B cell (primary cell): ENCODE measurements at regions not wholly inside any gene's neighbourhood (a gene's known extent, or its start where the extent isn't known, plus 50 kb on each side); places are given as distances from the start of the nearest gene placed in this dataset.

Experiments used
- ATAC-seq: fragments of 200-7000 bp; cut with Tn5 transposase; one replicate; pipeline ENCODE4 v1.10.0; 2021; ENCODE audit warnings: low read depth, mild to moderate bottlenecking, moderate number of reproducible peaks, moderate library complexity
- CTCF ChIA-PET: fragments of 350-600 bp; sonication (Branson Sonifier 250); formaldehyde crosslinking; loops from one replicate; lab custom pipeline; 2021; ENCODE audit warnings: antibody characterized with exemption, inconsistent platforms; lab: Charles Lee
- POLR2A ChIA-PET: fragments of 350-600 bp; sonication (Branson Sonifier 250); formaldehyde crosslinking; loops from one replicate; lab custom pipeline; 2021; ENCODE audit warnings: antibody characterized with exemption; lab: Charles Lee
- DNase-seq: peaks from one replicate; pipeline ENCODE4 v3.0.0; 2013
- H2AFZ ChIP-seq: 2 replicates; pipeline ENCODE4 v1.6.1; 2012; ENCODE audit warnings: mild to moderate bottlenecking, low read depth, low read length; ENCODE audit not compliant: insufficient read depth, poor library complexity, severe bottlenecking
- H3K27ac ChIP-seq, 2 donors: 1 replicate in 1 of 2; 2 replicates in 1 of 2; pipeline ENCODE4 v1.5.1; 2012 to 2013; ENCODE audit warnings: low read length in 2 of 2, mild to moderate bottlenecking in 2 of 2, moderate library complexity in 1 of 2
- H3K27me3 ChIP-seq, 4 experiments: fragments of 200-600 bp in 1 of 4; sonication (generic) in 1 of 4; replicated peaks in 1 of 4; 1 replicate in 2 of 4; 2 replicates in 2 of 4; pipeline versions ENCODE4 v1.6.1 to v1.7.0; 2013 to 2016; ENCODE audit warnings: low read length in 3 of 4, mild to moderate bottlenecking in 2 of 4, mixed read lengths in 1 of 4, moderate library complexity in 1 of 4; ENCODE audit not compliant: insufficient read depth in 4 of 4, control insufficient read depth in 3 of 4; ENCODE audit errors: control extremely low read depth in 1 of 4
- H3K36me3 ChIP-seq, 2 experiments: replicated peaks in 1 of 2; 1 replicate in 1 of 2; 2 replicates in 1 of 2; pipeline versions ENCODE4 v1.6.1 to v1.7.1; 2013; ENCODE audit warnings: low read length in 1 of 2; ENCODE audit not compliant: insufficient read depth in 2 of 2, control insufficient read depth in 1 of 2; ENCODE audit errors: control extremely low read depth in 1 of 2, extremely low read depth in 1 of 2
- H3K4me1 ChIP-seq, 2 donors: fragments of 200-600 bp in 1 of 2; sonication (generic) in 1 of 2; 1 replicate in 1 of 2; 2 replicates in 1 of 2; pipeline versions ENCODE4 v1.5.1 to v1.6.1; 2013 to 2017; ENCODE audit warnings: low read length in 2 of 2; ENCODE audit not compliant: control insufficient read depth in 2 of 2, insufficient read depth in 2 of 2
- H3K4me2 ChIP-seq: replicated peaks from 2 replicates; pipeline ENCODE3; 2012; ENCODE audit warnings: mild to moderate bottlenecking, low read depth, low read length; ENCODE audit not compliant: poor library complexity, severe bottlenecking
- H3K4me3 ChIP-seq, 5 experiments: fragments of 200-600 bp in 1 of 5; sonication (generic) in 1 of 5; 1 replicate in 3 of 5; 2 replicates in 2 of 5; pipeline versions ENCODE4 v1.5.1 to v1.7.0; 2011 to 2016; ENCODE audit warnings: low read length in 4 of 5, mild to moderate bottlenecking in 4 of 5, low read depth in 2 of 5, control low read depth in 1 of 5, moderate library complexity in 1 of 5; ENCODE audit not compliant: insufficient read depth in 1 of 5; ENCODE audit errors: control extremely low read depth in 1 of 5, extremely low read depth in 1 of 5
- H3K79me2 ChIP-seq: fragments of 200-600 bp; sonication (generic); one replicate; pipeline ENCODE4 v1.6.0; 2016; ENCODE audit warnings: low read length; ENCODE audit not compliant: control insufficient read depth, insufficient read depth
- H3K9ac ChIP-seq: fragments of 200-600 bp; sonication (generic); 2 replicates; pipeline ENCODE4 v1.6.1; 2017; ENCODE audit warnings: mild to moderate bottlenecking, low read length, moderate library complexity
- H3K9me3 ChIP-seq, 3 donors: one replicate each; pipeline versions ENCODE4 v1.6.1 to v1.7.1; 2013; ENCODE audit warnings: low read length in 2 of 3; ENCODE audit not compliant: control insufficient read depth in 2 of 3, insufficient read depth in 1 of 3; ENCODE audit errors: control extremely low read depth in 1 of 3
- H4K20me1 ChIP-seq: 2 replicates; pipeline ENCODE4 v1.6.0; 2012; ENCODE audit warnings: mild to moderate bottlenecking, low read length; ENCODE audit not compliant: insufficient read depth, control insufficient read depth, poor library complexity, severe bottlenecking
- H3K27ac Mint-ChIP-seq: one replicate; pipeline ENCODE4 v1.8.0; 2021; ENCODE audit warnings: mixed read lengths
- H3K27me3 Mint-ChIP-seq: one replicate; pipeline ENCODE4 v1.8.0; 2021; ENCODE audit warnings: mixed read lengths
- H3K4me1 Mint-ChIP-seq: one replicate; pipeline ENCODE4 v1.8.0; 2021; ENCODE audit warnings: mixed read lengths
- H3K4me3 Mint-ChIP-seq: one replicate; pipeline ENCODE4 v1.8.0; 2021; ENCODE audit warnings: mixed read lengths
- H3K9me3 Mint-ChIP-seq: one replicate; pipeline ENCODE4 v1.8.0; 2022; ENCODE audit warnings: mixed read lengths; ENCODE audit not compliant: insufficient read depth
- EZH2 ChIP-seq: IDR thresholded peaks from 2 replicates; pipeline ENCODE4 v1.6.1; 2012; ENCODE audit warnings: borderline replicate concordance, low read depth, mild to moderate bottlenecking, moderate library complexity, low read length; ENCODE audit not compliant: insufficient read depth, poor library complexity, severe bottlenecking
- WGBS: methylation state at CpG from one replicate; pipeline ENCODE4 v1.1.5; 2013; ENCODE audit warnings: missing lambda C conversion rate; ENCODE audit not compliant: insufficient coverage; 5-methylcytosine and 5-hydroxymethylcytosine counted together
- intact Hi-C: fragments of 100-400 bp; cut with micrococcal nuclease; formaldehyde crosslinking; loops from one replicate; pipeline ENCODE4 v1.10.0; 2022
- TF ChIP-seq, protein P1 (sequence below): fragments of 200-600 bp; IDR thresholded peaks from one replicate; pipeline ENCODE4 v1.8.0; 2022; ENCODE audit warnings: antibody characterized with exemption, mild to moderate bottlenecking

DNA sequence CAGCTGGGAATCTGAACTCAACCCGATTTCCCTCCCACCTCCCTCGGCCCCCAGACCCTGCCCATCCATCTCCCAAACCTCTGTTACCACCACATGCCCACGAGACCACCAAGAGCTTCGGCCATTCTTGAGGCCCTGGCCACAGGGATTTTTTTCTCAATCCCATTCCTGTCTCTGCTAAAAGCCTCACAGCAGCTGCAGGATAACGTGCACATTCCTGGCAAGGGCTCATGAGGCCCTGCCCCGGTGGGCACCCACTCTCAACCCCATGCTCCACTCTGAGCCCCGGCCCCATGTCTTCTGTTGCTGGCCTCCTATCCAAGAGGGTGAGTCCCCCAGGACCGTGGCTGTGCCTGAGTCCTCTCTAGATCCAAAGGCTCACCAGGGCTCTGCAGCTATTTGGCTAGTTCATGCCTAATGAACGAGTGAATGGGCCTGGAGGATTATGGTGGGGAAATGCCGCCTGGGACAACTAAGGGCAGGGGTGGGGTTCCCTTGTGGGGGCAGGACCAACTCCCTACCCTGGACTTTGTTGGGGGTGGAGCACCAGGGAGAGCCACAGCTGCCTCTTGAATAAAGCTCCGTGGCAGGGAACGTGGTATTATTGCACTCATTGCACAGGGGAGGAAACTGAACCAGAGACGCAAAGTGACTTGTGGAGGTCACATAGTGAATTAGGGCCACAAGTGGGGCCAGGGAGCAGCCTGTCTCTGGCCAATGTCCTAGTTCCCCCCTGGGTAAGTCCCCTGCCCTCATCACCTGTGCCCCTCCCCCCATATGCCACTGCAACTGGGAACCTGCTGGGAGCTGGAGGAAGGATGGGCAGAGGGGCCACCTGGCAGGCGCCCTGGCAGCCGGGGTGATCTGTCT is 113.8 kb upstream of the SMURF2 start:
- DNase-seq, result peak; percentile 22
- CTCF ChIA-PET, result interaction anchor here (0.9 to 2.3 kb wide), 7 partner anchors 7 to 357 kb away, joined by 3 to 21 read pairs (median 3); no protein-coding TSS in a partner anchor
- intact Hi-C loops, result loop anchor here (5.0 kb wide), 4 partner anchors 141 to 346 kb away; partner anchors contain the start of genes GNA13 and LRRC37A3

More for the DNA sequence above, 113.8 kb upstream of the SMURF2 start:
- Mint-ChIP-seq H3K27me3 (peaks cover 3% of the 10 kb centered on the region), H3K9me3 (no peaks in the 10 kb centered on the region), H3K4me3 (peak overlapping the region; percentile 94), H3K4me1 (peaks cover 37% of the 10 kb centered on the region), H3K27ac (no peak overlapping the region)
- Histone ChIP-seq H2AFZ (no peak overlapping the region), H3K4me1 (peaks cover 33 to 50% of the 10 kb centered on the region in 2 donors), H3K4me2 (no peak overlapping the region), H3K79me2 (peaks cover 4% of the 10 kb centered on the region), H3K9me3 (peaks cover 0 to 14% (median 0%) of the 10 kb centered on the region in 3 donors), H3K4me3 (no peak overlapping the region), H3K27me3 (peaks cover 0 to 31% (median 10%) of the 10 kb centered on the region in 4 experiments), H4K20me1 (peaks cover 38% of the 10 kb centered on the region), H3K27ac (no peak overlapping the region), H3K9ac (no peak overlapping the region), H3K36me3 (no peaks in the 10 kb centered on the region)
- ATAC-seq, result no peak
- TF ChIP-seq, protein P1, sequence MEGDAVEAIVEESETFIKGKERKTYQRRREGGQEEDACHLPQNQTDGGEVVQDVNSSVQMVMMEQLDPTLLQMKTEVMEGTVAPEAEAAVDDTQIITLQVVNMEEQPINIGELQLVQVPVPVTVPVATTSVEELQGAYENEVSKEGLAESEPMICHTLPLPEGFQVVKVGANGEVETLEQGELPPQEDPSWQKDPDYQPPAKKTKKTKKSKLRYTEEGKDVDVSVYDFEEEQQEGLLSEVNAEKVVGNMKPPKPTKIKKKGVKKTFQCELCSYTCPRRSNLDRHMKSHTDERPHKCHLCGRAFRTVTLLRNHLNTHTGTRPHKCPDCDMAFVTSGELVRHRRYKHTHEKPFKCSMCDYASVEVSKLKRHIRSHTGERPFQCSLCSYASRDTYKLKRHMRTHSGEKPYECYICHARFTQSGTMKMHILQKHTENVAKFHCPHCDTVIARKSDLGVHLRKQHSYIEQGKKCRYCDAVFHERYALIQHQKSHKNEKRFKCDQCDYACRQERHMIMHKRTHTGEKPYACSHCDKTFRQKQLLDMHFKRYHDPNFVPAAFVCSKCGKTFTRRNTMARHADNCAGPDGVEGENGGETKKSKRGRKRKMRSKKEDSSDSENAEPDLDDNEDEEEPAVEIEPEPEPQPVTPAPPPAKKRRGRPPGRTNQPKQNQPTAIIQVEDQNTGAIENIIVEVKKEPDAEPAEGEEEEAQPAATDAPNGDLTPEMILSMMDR, result no peak
- TF ChIP-seq EZH2, result no peak
- POLR2A ChIA-PET, result no interaction called here
- WGBS, result 93% methylated on average over 12 of the region's 15 CpGs
